HCT116 (cell line): ENCODE measurements at regions not wholly inside any gene's neighbourhood (a gene's known extent, or its start where the extent isn't known, plus 50 kb on each side); places are given as distances from the start of the nearest gene placed in this dataset.

ENCODE experiments used
- ATAC-seq: fragments of 200-7000 bp; cut with Tn5 transposase; 2 replicates; pipeline ENCODE4 v1.9.1; 2020; ENCODE audit warnings: mild to moderate bottlenecking, moderate library complexity
- BruUV-seq: library from RNA; stranded (reverse); fragments of 400-500 nt; replicated peaks from 2 replicates; lab custom pipeline; 2021; lab: Mats Ljungman, UMichigan
- CTCF ChIA-PET: fragments of 300-600 bp; sonication (Branson Sonifier 250); formaldehyde crosslinking; loops from one replicate; lab custom pipeline; 2021; ENCODE audit warnings: antibody characterized with exemption; lab: Charles Lee
- POLR2A ChIA-PET: fragments of 300-600, 350-600 bp; sonication (Branson Sonifier 250); formaldehyde crosslinking; loops from one replicate; lab custom pipeline; 2021; ENCODE audit warnings: antibody characterized with exemption; lab: Charles Lee
- RAD21 ChIA-PET, 2 experiments: fragments of 300-600 bp; sonication (Branson Sonifier 250); formaldehyde crosslinking; loops; one replicate each; lab custom pipeline; 2023; ENCODE audit warnings: low total read pairs in 2 of 2; ENCODE audit not compliant: uncharacterized antibody in 2 of 2, unreplicated experiment in 2 of 2, low non-redundant PET in 1 of 2; lab: Charles Lee
- DNase-seq: peaks from one replicate; pipeline ENCODE4 v3.0.0-alpha.2; 2010; ENCODE audit warnings: low read depth, low spot score
- H2AFZ ChIP-seq: fragments of 200-600 bp; shearing (Covaris generic), sonication (generic); 2 replicates; pipeline ENCODE4 v1.6.1; 2017; ENCODE audit warnings: low read depth, mixed run types, mixed read lengths, antibody characterized with exemption, low read length; ENCODE audit not compliant: poor library complexity, severe bottlenecking
- H3K27ac ChIP-seq: 2 replicates; pipeline ENCODE4 v1.5.1; 2012; ENCODE audit warnings: low read depth, low read length
- H3K27me3 ChIP-seq: fragments of 200-600 bp; sonication (generic); 2 replicates; pipeline ENCODE4 v1.6.1; 2016; ENCODE audit warnings: mixed run types, low read length, mixed read lengths; ENCODE audit not compliant: insufficient read depth
- H3K36me3 ChIP-seq, 2 experiments: fragments of 200-500 bp in 1 of 2; fragments of 200-600 bp in 1 of 2; sonication (Bioruptor generic) in 1 of 2; sonication (generic) in 1 of 2; 2 replicates each; pipeline versions ENCODE4 v1.5.1 to v1.6.1; 2014 to 2016; ENCODE audit warnings: low read length in 2 of 2, inconsistent platforms in 1 of 2, mixed read lengths in 1 of 2, mixed run types in 1 of 2; ENCODE audit not compliant: insufficient read depth in 2 of 2, control insufficient read depth in 1 of 2
- H3K4me1 ChIP-seq, 2 experiments: fragments of 200-600 bp in 1 of 2; sonication (generic) in 1 of 2; 2 replicates each; pipeline versions ENCODE4 v1.5.1 to v1.6.1; 2012 to 2017; ENCODE audit warnings: low read length in 2 of 2, inconsistent platforms in 1 of 2, mild to moderate bottlenecking in 1 of 2, mixed read lengths in 1 of 2, mixed run types in 1 of 2, moderate library complexity in 1 of 2; ENCODE audit not compliant: insufficient read depth in 2 of 2, control insufficient read depth in 1 of 2
- H3K4me2 ChIP-seq: fragments of 200-600 bp; sonication (generic); 2 replicates; pipeline ENCODE4 v1.6.1; 2017; ENCODE audit warnings: mixed run types, low read length, mixed read lengths
- H3K4me3 ChIP-seq, 2 experiments: fragments of 200-600 bp in 1 of 2; sonication (generic) in 1 of 2; replicated peaks in 1 of 2; 2 replicates each; pipeline ENCODE4 v1.5.1; 2011 to 2016; ENCODE audit warnings: low read length in 2 of 2, control low read depth in 1 of 2, low read depth in 1 of 2, mild to moderate bottlenecking in 1 of 2, mixed read lengths in 1 of 2, mixed run types in 1 of 2
- H3K79me2 ChIP-seq: fragments of 200-600 bp; sonication (generic); 2 replicates; pipeline ENCODE4 v1.6.1; 2017; ENCODE audit warnings: mild to moderate bottlenecking, mixed run types, low read length, moderate library complexity, mixed read lengths; ENCODE audit not compliant: insufficient read depth
- H3K9ac ChIP-seq: fragments of 200-600 bp; sonication (generic); 2 replicates; pipeline ENCODE4 v1.6.1; 2016; ENCODE audit warnings: low read length, mixed read lengths
- H3K9me2 ChIP-seq: fragments of 200-600 bp; sonication (generic), shearing (Covaris generic); 2 replicates; pipeline ENCODE4 v1.6.1; 2017; ENCODE audit warnings: mixed run types, mild to moderate bottlenecking, moderate library complexity; ENCODE audit not compliant: insufficient read depth
- H3K9me3 ChIP-seq, 2 experiments: fragments of 200-500 bp in 1 of 2; fragments of 200-600 bp in 1 of 2; sonication (Bioruptor generic) in 1 of 2; sonication (generic) in 1 of 2; 2 replicates each; pipeline ENCODE4 v1.6.1; 2014 to 2017; ENCODE audit warnings: low read length in 2 of 2, mixed read lengths in 2 of 2, inconsistent platforms in 1 of 2, low read depth in 1 of 2, mild to moderate bottlenecking in 1 of 2, mixed run types in 1 of 2, moderate library complexity in 1 of 2; ENCODE audit not compliant: control insufficient read depth in 1 of 2, insufficient read depth in 1 of 2
- H4K20me1 ChIP-seq: fragments of 200-600 bp; sonication (generic), shearing (Covaris generic); 2 replicates; pipeline ENCODE4 v1.6.1; 2017; ENCODE audit warnings: mixed run types, mild to moderate bottlenecking, moderate library complexity; ENCODE audit not compliant: insufficient read depth
- CBX3 ChIP-seq: IDR thresholded peaks from 2 replicates; pipeline ENCODE4 v1.6.1; 2012; ENCODE audit warnings: low read depth
- CEBPB ChIP-seq: IDR thresholded peaks from 2 replicates; pipeline ENCODE4 v1.6.1; 2012; ENCODE audit warnings: low read depth
- CTCF ChIP-seq, 3 experiments: fragments of 200-600 bp in 1 of 3; sonication (generic) in 1 of 3; IDR thresholded peaks in 2 of 3; conservative IDR thresholded peaks in 1 of 3; 2 replicates each; pipeline ENCODE4 v1.5.1; 2012 to 2017; ENCODE audit warnings: low read depth in 2 of 3, low read length in 2 of 3, antibody characterized with exemption in 1 of 3, borderline replicate concordance in 1 of 3, control low read depth in 1 of 3, mild to moderate bottlenecking in 1 of 3, mixed read lengths in 1 of 3, mixed run types in 1 of 3, moderate library complexity in 1 of 3; ENCODE audit not compliant: insufficient read depth in 1 of 3
- ELF1 ChIP-seq: IDR thresholded peaks from 2 replicates; pipeline ENCODE4 v1.6.1; 2012; ENCODE audit warnings: low read depth, borderline replicate concordance
- FOSL1 ChIP-seq: IDR thresholded peaks from 2 replicates; pipeline ENCODE4 v1.6.1; 2012; ENCODE audit warnings: low read depth
- POLR2A ChIP-seq: IDR thresholded peaks from 2 replicates; pipeline ENCODE4 v1.7.0; 2011; ENCODE audit warnings: borderline replicate concordance; ENCODE audit not compliant: insufficient read depth, insufficient read length; ENCODE audit errors: extremely low read depth
- POLR2AphosphoS5 ChIP-seq: IDR thresholded peaks from 2 replicates; pipeline ENCODE4 v1.6.1; 2011; ENCODE audit warnings: mild to moderate bottlenecking, low read depth, low read length, moderate library complexity
- RAD21 ChIP-seq: IDR thresholded peaks from 2 replicates; pipeline ENCODE4 v1.6.1; 2012; ENCODE audit warnings: low read depth, mild to moderate bottlenecking
- REST ChIP-seq: IDR thresholded peaks from 2 replicates; pipeline ENCODE4 v1.6.1; 2012; ENCODE audit warnings: low read depth
- SP1 ChIP-seq: IDR thresholded peaks from 2 replicates; pipeline ENCODE4 v1.6.1; 2012; ENCODE audit warnings: low read depth
- SRF ChIP-seq: IDR thresholded peaks from 2 replicates; pipeline ENCODE4 v1.6.1; 2012; ENCODE audit warnings: low read depth
- TCF7L2 ChIP-seq: IDR thresholded peaks from 2 replicates; pipeline ENCODE4 v1.7.0; 2011; ENCODE audit warnings: borderline replicate concordance, inconsistent platforms; ENCODE audit not compliant: insufficient read depth, insufficient read length; ENCODE audit errors: extremely low read depth
- ZBTB33 ChIP-seq: IDR thresholded peaks from 2 replicates; pipeline ENCODE4 v1.6.1; 2011; ENCODE audit warnings: mild to moderate bottlenecking, low read length, moderate library complexity; ENCODE audit not compliant: insufficient replicate concordance; ENCODE audit errors: extremely low read depth
- ZFX ChIP-seq: fragments of 450-650 bp; IDR thresholded peaks from 2 replicates; pipeline ENCODE4 v1.6.1; 2017
- ZNF274 ChIP-seq: fragments of 200-500 bp; sonication (Bioruptor generic); IDR thresholded peaks from 2 replicates; pipeline ENCODE4 v1.6.1; 2014; ENCODE audit warnings: mild to moderate bottlenecking, low read depth, low read length, inconsistent platforms
- intact Hi-C: fragments of 100-400 bp; cut with micrococcal nuclease; formaldehyde crosslinking; loops from 2 replicates; pipeline ENCODE4 v1.10.0; 2022

- ChIA-PET CTCF (no interaction called here), POLR2A (no interaction called here), RAD21 (no interaction called here)
- TF ChIP-seq SP1 (no peak), CBX3 (no peak), POLR2AphosphoS5 (no peak), REST (no peak), ZBTB33 (no peak), TCF7L2 (no peak), SRF (no peak), ZFX (no peak), FOSL1 (no peak), CTCF (IDR thresholded peaks at IDR 0.05 in 2 of 3, conservative IDR thresholded peaks at IDR 0.05 in 1 of 3; ENCODE audit: borderline replicate concordance in 1 of 3, insufficient read depth in 1 of 3, low read depth in 2 of 3, low read length in 2 of 3) (no peak), RAD21 (no peak), CEBPB (no peak), POLR2A (no peak), ELF1 (no peak), ZNF274 (no peak)
- BruUV-seq: no TSS peak
- ATAC-seq (no peak), DNase-seq (no peak)
- Histone ChIP-seq H4K20me1 (no peaks in the 10 kb centered on the region), H3K27me3 (no peaks in the 10 kb centered on the region), H2AFZ (no peak overlapping the region), H3K79me2 (no peaks in the 10 kb centered on the region), H3K4me1 (no peaks in the 10 kb centered on the region), H3K4me2 (no peak overlapping the region), H3K9me2 (no peaks in the 10 kb centered on the region), H3K27ac (no peak overlapping the region), H3K9me3 (no peaks in the 10 kb centered on the region), H3K36me3 (no peaks in the 10 kb centered on the region), H3K9ac (no peak overlapping the region), H3K4me3 (no peak overlapping the region)
- intact Hi-C loops: no loop called here
These were observed 312.6 kb upstream of the CITED2 start for GRCh38 chr6:139687055-139687454.
